HCT116 (cell line): ENCODE measurements at regions not wholly inside any gene's neighbourhood (a gene's known extent, or its start where the extent isn't known, plus 50 kb on each side); places are given as distances from the start of the nearest gene placed in this dataset.

Experiments used
- ATAC-seq: fragments of 200-7000 bp; cut with Tn5 transposase; 2 replicates; pipeline ENCODE4 v1.9.1; 2020; ENCODE audit warnings: mild to moderate bottlenecking, moderate library complexity
- BruUV-seq: library from RNA; stranded (reverse); fragments of 400-500 nt; replicated peaks from 2 replicates; lab custom pipeline; 2021; lab: Mats Ljungman, UMichigan
- CTCF ChIA-PET: fragments of 300-600 bp; sonication (Branson Sonifier 250); formaldehyde crosslinking; loops from one replicate; lab custom pipeline; 2021; ENCODE audit warnings: antibody characterized with exemption; lab: Charles Lee
- POLR2A ChIA-PET: fragments of 300-600, 350-600 bp; sonication (Branson Sonifier 250); formaldehyde crosslinking; loops from one replicate; lab custom pipeline; 2021; ENCODE audit warnings: antibody characterized with exemption; lab: Charles Lee
- RAD21 ChIA-PET, 2 experiments: fragments of 300-600 bp; sonication (Branson Sonifier 250); formaldehyde crosslinking; loops; one replicate each; lab custom pipeline; 2023; ENCODE audit warnings: low total read pairs in 2 of 2; ENCODE audit not compliant: uncharacterized antibody in 2 of 2, unreplicated experiment in 2 of 2, low non-redundant PET in 1 of 2; lab: Charles Lee
- DNase-seq: peaks from one replicate; pipeline ENCODE4 v3.0.0-alpha.2; 2010; ENCODE audit warnings: low read depth, low spot score
- H2AFZ ChIP-seq: fragments of 200-600 bp; shearing (Covaris generic), sonication (generic); 2 replicates; pipeline ENCODE4 v1.6.1; 2017; ENCODE audit warnings: low read depth, mixed run types, mixed read lengths, antibody characterized with exemption, low read length; ENCODE audit not compliant: poor library complexity, severe bottlenecking
- H3K27ac ChIP-seq: 2 replicates; pipeline ENCODE4 v1.5.1; 2012; ENCODE audit warnings: low read depth, low read length
- H3K27me3 ChIP-seq: fragments of 200-600 bp; sonication (generic); 2 replicates; pipeline ENCODE4 v1.6.1; 2016; ENCODE audit warnings: mixed run types, low read length, mixed read lengths; ENCODE audit not compliant: insufficient read depth
- H3K36me3 ChIP-seq, 2 experiments: fragments of 200-500 bp in 1 of 2; fragments of 200-600 bp in 1 of 2; sonication (Bioruptor generic) in 1 of 2; sonication (generic) in 1 of 2; 2 replicates each; pipeline versions ENCODE4 v1.5.1 to v1.6.1; 2014 to 2016; ENCODE audit warnings: low read length in 2 of 2, inconsistent platforms in 1 of 2, mixed read lengths in 1 of 2, mixed run types in 1 of 2; ENCODE audit not compliant: insufficient read depth in 2 of 2, control insufficient read depth in 1 of 2
- H3K4me1 ChIP-seq, 2 experiments: fragments of 200-600 bp in 1 of 2; sonication (generic) in 1 of 2; 2 replicates each; pipeline versions ENCODE4 v1.5.1 to v1.6.1; 2012 to 2017; ENCODE audit warnings: low read length in 2 of 2, inconsistent platforms in 1 of 2, mild to moderate bottlenecking in 1 of 2, mixed read lengths in 1 of 2, mixed run types in 1 of 2, moderate library complexity in 1 of 2; ENCODE audit not compliant: insufficient read depth in 2 of 2, control insufficient read depth in 1 of 2
- H3K4me2 ChIP-seq: fragments of 200-600 bp; sonication (generic); 2 replicates; pipeline ENCODE4 v1.6.1; 2017; ENCODE audit warnings: mixed run types, low read length, mixed read lengths
- H3K4me3 ChIP-seq, 2 experiments: fragments of 200-600 bp in 1 of 2; sonication (generic) in 1 of 2; replicated peaks in 1 of 2; 2 replicates each; pipeline ENCODE4 v1.5.1; 2011 to 2016; ENCODE audit warnings: low read length in 2 of 2, control low read depth in 1 of 2, low read depth in 1 of 2, mild to moderate bottlenecking in 1 of 2, mixed read lengths in 1 of 2, mixed run types in 1 of 2
- H3K79me2 ChIP-seq: fragments of 200-600 bp; sonication (generic); 2 replicates; pipeline ENCODE4 v1.6.1; 2017; ENCODE audit warnings: mild to moderate bottlenecking, mixed run types, low read length, moderate library complexity, mixed read lengths; ENCODE audit not compliant: insufficient read depth
- H3K9ac ChIP-seq: fragments of 200-600 bp; sonication (generic); 2 replicates; pipeline ENCODE4 v1.6.1; 2016; ENCODE audit warnings: low read length, mixed read lengths
- H3K9me2 ChIP-seq: fragments of 200-600 bp; sonication (generic), shearing (Covaris generic); 2 replicates; pipeline ENCODE4 v1.6.1; 2017; ENCODE audit warnings: mixed run types, mild to moderate bottlenecking, moderate library complexity; ENCODE audit not compliant: insufficient read depth
- H3K9me3 ChIP-seq, 2 experiments: fragments of 200-500 bp in 1 of 2; fragments of 200-600 bp in 1 of 2; sonication (Bioruptor generic) in 1 of 2; sonication (generic) in 1 of 2; 2 replicates each; pipeline ENCODE4 v1.6.1; 2014 to 2017; ENCODE audit warnings: low read length in 2 of 2, mixed read lengths in 2 of 2, inconsistent platforms in 1 of 2, low read depth in 1 of 2, mild to moderate bottlenecking in 1 of 2, mixed run types in 1 of 2, moderate library complexity in 1 of 2; ENCODE audit not compliant: control insufficient read depth in 1 of 2, insufficient read depth in 1 of 2
- H4K20me1 ChIP-seq: fragments of 200-600 bp; sonication (generic), shearing (Covaris generic); 2 replicates; pipeline ENCODE4 v1.6.1; 2017; ENCODE audit warnings: mixed run types, mild to moderate bottlenecking, moderate library complexity; ENCODE audit not compliant: insufficient read depth
- CBX3 ChIP-seq: IDR thresholded peaks from 2 replicates; pipeline ENCODE4 v1.6.1; 2012; ENCODE audit warnings: low read depth
- CTCF ChIP-seq, 3 experiments: fragments of 200-600 bp in 1 of 3; sonication (generic) in 1 of 3; IDR thresholded peaks in 2 of 3; conservative IDR thresholded peaks in 1 of 3; 2 replicates each; pipeline ENCODE4 v1.5.1; 2012 to 2017; ENCODE audit warnings: low read depth in 2 of 3, low read length in 2 of 3, antibody characterized with exemption in 1 of 3, borderline replicate concordance in 1 of 3, control low read depth in 1 of 3, mild to moderate bottlenecking in 1 of 3, mixed read lengths in 1 of 3, mixed run types in 1 of 3, moderate library complexity in 1 of 3; ENCODE audit not compliant: insufficient read depth in 1 of 3
- EGR1 ChIP-seq: IDR thresholded peaks from 2 replicates; pipeline ENCODE4 v1.6.1; 2012; ENCODE audit warnings: low read depth
- ELF1 ChIP-seq: IDR thresholded peaks from 2 replicates; pipeline ENCODE4 v1.6.1; 2012; ENCODE audit warnings: low read depth, borderline replicate concordance
- EZH2phosphoT487 ChIP-seq: fragments of 200-600 bp; IDR thresholded peaks from 2 replicates; pipeline ENCODE4 v1.6.1; 2018; ENCODE audit warnings: antibody characterized with exemption, borderline replicate concordance
- FOSL1 ChIP-seq: IDR thresholded peaks from 2 replicates; pipeline ENCODE4 v1.6.1; 2012; ENCODE audit warnings: low read depth
- JUND ChIP-seq: IDR thresholded peaks from 2 replicates; pipeline ENCODE4 v1.6.1; 2012
- MAX ChIP-seq: IDR thresholded peaks from 2 replicates; pipeline ENCODE4 v1.6.1; 2012
- SP1 ChIP-seq: IDR thresholded peaks from 2 replicates; pipeline ENCODE4 v1.6.1; 2012; ENCODE audit warnings: low read depth
- TCF7L2 ChIP-seq: IDR thresholded peaks from 2 replicates; pipeline ENCODE4 v1.7.0; 2011; ENCODE audit warnings: borderline replicate concordance, inconsistent platforms; ENCODE audit not compliant: insufficient read depth, insufficient read length; ENCODE audit errors: extremely low read depth
- YY1 ChIP-seq: IDR thresholded peaks from 2 replicates; pipeline ENCODE4 v1.6.1; 2011; ENCODE audit warnings: low read length, low read depth, moderate library complexity, mild to moderate bottlenecking; ENCODE audit not compliant: insufficient replicate concordance; ENCODE audit errors: extremely low read depth
- ZBTB33 ChIP-seq: IDR thresholded peaks from 2 replicates; pipeline ENCODE4 v1.6.1; 2011; ENCODE audit warnings: mild to moderate bottlenecking, low read length, moderate library complexity; ENCODE audit not compliant: insufficient replicate concordance; ENCODE audit errors: extremely low read depth
- ZNF274 ChIP-seq: fragments of 200-500 bp; sonication (Bioruptor generic); IDR thresholded peaks from 2 replicates; pipeline ENCODE4 v1.6.1; 2014; ENCODE audit warnings: mild to moderate bottlenecking, low read depth, low read length, inconsistent platforms
- intact Hi-C: fragments of 100-400 bp; cut with micrococcal nuclease; formaldehyde crosslinking; loops from 2 replicates; pipeline ENCODE4 v1.10.0; 2022

- no peaks in the 10 kb centered on the region for H3K36me3 ChIP-seq
- H3K4me1 ChIP-seq: no peaks in the 10 kb centered on the region
- no peaks in the 10 kb centered on the region for H3K27me3 ChIP-seq
- POLR2A ChIA-PET: no interaction called here
- H3K9me3 ChIP-seq: no peaks in the 10 kb centered on the region
- no peak overlapping the region for H3K4me2 ChIP-seq
- no peak overlapping the region for H3K27ac ChIP-seq
- no peak overlapping the region for H3K9ac ChIP-seq
- H2AFZ ChIP-seq: no peak overlapping the region
- RAD21 ChIA-PET: no interaction called here
- no TSS peak for BruUV-seq
- H3K4me3 ChIP-seq: no peak overlapping the region
- CTCF ChIA-PET: no interaction called here
- no peaks in the 10 kb centered on the region for H4K20me1 ChIP-seq
- H3K9me2 ChIP-seq: no peaks in the 10 kb centered on the region
- DNase-seq: no peak
- no peak for ATAC-seq
- no peak for TF ChIP-seq EZH2phosphoT487
- TF ChIP-seq FOSL1: no peak
- TF ChIP-seq YY1: no peak
- no peak for TF ChIP-seq CBX3
- no peak for TF ChIP-seq TCF7L2
- TF ChIP-seq MAX: no peak
- no peak for TF ChIP-seq CTCF (IDR thresholded peaks at IDR 0.05 in 2 of 3, conservative IDR thresholded peaks at IDR 0.05 in 1 of 3; ENCODE audit: borderline replicate concordance in 1 of 3, insufficient read depth in 1 of 3, low read depth in 2 of 3, low read length in 2 of 3)
- no peak for TF ChIP-seq ZNF274
- TF ChIP-seq JUND: no peak
- no peak for TF ChIP-seq ZBTB33
- TF ChIP-seq EGR1: no peak
- TF ChIP-seq SP1: no peak
- no peak for TF ChIP-seq ELF1
- intact Hi-C loops: no loop called here
- H3K79me2 ChIP-seq: no peaks in the 10 kb centered on the region
These were observed 1372.3 kb downstream of the STIM2 start for GRCh38 chr4:28232951-28233350.
